ENCODE measurements at regions not wholly inside any gene's neighbourhood (a gene's known extent, or its start where the extent isn't known, plus 50 kb on each side); places are given as distances from the start of the nearest gene placed in this dataset.

GRCh38 chr12:75834591-75834990 is 197.0 kb downstream of the PHLDA1 start:
- peak overlapping the region; percentile 47 for H2AFZ ChIP-seq (replicated peaks; ENCODE audit: low read length, poor library complexity)
- intact Hi-C loops (cut with micrococcal nuclease) (no loop called here), dilution Hi-C loops (cut with HindIII; ENCODE audit: low sequenced_read_pairs, unreplicated experiment) (no loop called here), in situ Hi-C loops (cut with MboI; ENCODE audit: low sequenced_read_pairs) (no loop called here)
- no peaks in the 10 kb centered on the region for H4K20me1 ChIP-seq (ENCODE audit: insufficient read depth, low read length)
- POLR2A ChIA-PET (ENCODE audit: unreplicated experiment), result no interaction called here
- no TSS peak for BruUV-seq (replicated peaks)
- no peaks in the 10 kb centered on the region for H3K27me3 ChIP-seq (ENCODE audit: control insufficient read depth, insufficient read depth, low read length)
- peak overlapping the region; percentile 60 for H3K14ac ChIP-seq (replicated peaks; ENCODE audit: low read depth, low read length)
- peak overlapping the region; percentile 68 for H3K4ac ChIP-seq (ENCODE audit: low read depth, low read length)
- H3K9me3 ChIP-seq (ENCODE audit: control insufficient read depth, insufficient read depth, low read length), result no peaks in the 10 kb centered on the region
- peak overlapping the region; percentile 28 for H3K27ac ChIP-seq (ENCODE audit: insufficient read depth, low read length)
- H3K9me1 ChIP-seq (ENCODE audit: insufficient read depth, low read length), result peaks cover 12% of the 10 kb centered on the region
- peak overlapping the region; percentile 29 for H3K18ac ChIP-seq (ENCODE audit: low read depth, low read length)
- no CpG with 5 or more reads among the region's 3 CpGs for WGBS, 2 experiments (ENCODE audit: extremely low coverage in 2 of 2, insufficient read length in 1 of 2)
- CTCF ChIA-PET, result interaction anchor here (0.6 kb wide), 2 partner anchors 162 to 274 kb away, joined by 3 read pairs; no protein-coding TSS in a partner anchor
- H2AK5ac ChIP-seq (ENCODE audit: low read depth, low read length), result peak overlapping the region; percentile 72
- peak overlapping the region; percentile 4; the same call in 1 of the 2 replicates for H4K5ac ChIP-seq (ENCODE audit: low read depth, low read length)
- TF ChIP-seq BHLHE40 (IDR thresholded peaks at IDR 0.05; ENCODE audit: low read depth, low read length), result no peak
- TF ChIP-seq ELK1 (IDR thresholded peaks at IDR 0.05; ENCODE audit: borderline replicate concordance, low read depth, low read length), result no peak
- no peak for TF ChIP-seq SMC3 (IDR thresholded peaks at IDR 0.05; ENCODE audit: low read depth, low read length)
- no peak for TF ChIP-seq RFX5 (IDR thresholded peaks at IDR 0.05; ENCODE audit: low read depth, low read length)
- no peak for TF ChIP-seq USF2 (IDR thresholded peaks at IDR 0.05; ENCODE audit: low read depth, low read length)
- no peak for TF ChIP-seq MAFK (IDR thresholded peaks at IDR 0.05; ENCODE audit: low read depth, low read length)
- TF ChIP-seq RCOR1 (IDR thresholded peaks at IDR 0.05; ENCODE audit: insufficient replicate concordance, low read length), result no peak
- no peak for TF ChIP-seq CEBPB (IDR thresholded peaks at IDR 0.05; ENCODE audit: low read depth, low read length)
- TF ChIP-seq MXI1 (IDR thresholded peaks at IDR 0.05; ENCODE audit: borderline replicate concordance, low read depth, low read length), result no peak
- H2AK9ac ChIP-seq (replicated peaks; ENCODE audit: low read depth, low read length, poor library complexity), result peak overlapping the region; percentile 6
- H3K23ac ChIP-seq (ENCODE audit: low read depth, low read length), result no peak overlapping the region
- no peak overlapping the region for H3K9ac ChIP-seq (ENCODE audit: low read depth, low read length)
- no peaks in the 10 kb centered on the region for H3K36me3 ChIP-seq (ENCODE audit: control insufficient read depth, insufficient read depth, low read length)
- peak; percentile 61 for DNase-seq
- peak overlapping the region; percentile 68 for H2BK20ac ChIP-seq (ENCODE audit: low read depth, low read length)
- ATAC-seq (ENCODE audit: low read depth), result no peak
- H3K79me1 ChIP-seq (ENCODE audit: low read depth in 1 of 2, low read length in 2 of 2), result no peaks in the 10 kb centered on the region
- peak overlapping the region; percentile 40; the same call in 1 of the 2 replicates for H4K91ac ChIP-seq (ENCODE audit: insufficient read depth, low read depth, low read length)
- H2BK120ac ChIP-seq (ENCODE audit: low read depth, low read length), result peak overlapping the region; percentile 58; the same call in 1 of the 2 replicates
- peak overlapping the region; percentile 89; the same call in 2 of the 3 replicates for H2BK15ac ChIP-seq (ENCODE audit: low read depth, low read length)
- no peak overlapping the region for H3K4me3 ChIP-seq (ENCODE audit: insufficient read depth, low read depth, low read length)
- H4K8ac ChIP-seq (ENCODE audit: low read depth in 2 of 2, low read length in 2 of 2), result peak overlapping the region in 1 of 2 experiments; percentile 73; a peak in 3 of 4 replicates
- no peak overlapping the region for H3K4me2 ChIP-seq (ENCODE audit: low read depth, low read length)
- H2BK5ac ChIP-seq (ENCODE audit: low read depth, low read length, poor library complexity, severe bottlenecking), result peak overlapping the region; percentile 4
- H3K4me1 ChIP-seq (ENCODE audit: control insufficient read depth, insufficient read depth, low read length), result peaks cover 11% of the 10 kb centered on the region
- H3K56ac ChIP-seq (ENCODE audit: extremely low read depth, insufficient read depth, low read length), result no peak overlapping the region
